Limb (tissue), 2 donors: ENCODE measurements at regions not wholly inside any gene's neighbourhood (a gene's known extent, or its start where the extent isn't known, plus 50 kb on each side); places are given as distances from the start of the nearest gene placed in this dataset.

ENCODE experiments used
- DNase-seq, 2 donors: peaks; one replicate each; pipeline ENCODE4 v3.0.0-alpha.2; 2016; ENCODE audit errors: extremely low spot score in 2 of 2

DNA sequence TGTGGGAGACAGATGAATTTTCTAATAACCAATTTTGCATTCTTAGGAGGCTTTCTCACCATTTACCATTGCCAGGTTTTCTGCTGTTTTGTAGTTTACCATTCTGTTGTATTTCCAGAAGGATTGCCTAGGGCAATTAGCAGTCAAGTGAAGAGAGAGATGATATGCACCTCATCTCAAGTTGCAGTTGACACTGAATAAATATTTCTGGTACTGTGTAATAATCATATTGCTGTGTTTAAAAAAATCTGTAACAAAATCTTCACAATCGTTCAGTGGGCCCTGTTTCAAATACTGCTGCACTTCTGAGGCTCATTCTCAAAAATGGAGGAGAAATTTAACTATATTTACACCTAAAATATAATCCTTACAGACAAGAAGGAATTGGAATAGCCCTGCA, 706.1 kb upstream of the PTPRD start:
- DNase-seq = no peak

GRCh38 chr9:11319538-11319937, 706.7 kb upstream of the PTPRD start:
- peak in 1 of 2 donors; percentile 34 for DNase-seq

GRCh38 chr9:11320989-11321388, 708.2 kb upstream of the PTPRD start:
- DNase-seq = no peak

DNA sequence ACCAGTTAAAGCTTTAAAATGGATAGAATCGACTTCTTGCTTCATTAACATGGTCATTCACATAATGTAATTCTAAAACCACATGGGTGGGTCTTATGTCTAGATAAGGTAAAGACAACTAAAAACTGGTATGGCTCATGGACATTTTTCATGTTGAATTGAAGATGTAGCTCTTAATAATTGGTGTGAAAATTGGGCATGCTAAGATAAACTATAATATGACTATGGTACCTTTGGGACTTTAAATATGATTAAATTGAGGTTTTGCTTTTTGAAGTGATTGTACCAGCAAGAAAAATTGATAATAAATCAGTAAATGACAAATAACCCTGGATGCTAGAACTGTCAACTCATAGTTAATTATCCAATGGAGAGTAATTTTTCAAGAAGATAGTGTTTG, 710.7 kb upstream of the PTPRD start:
- DNase-seq = no peak

GRCh38 chr9:11326231-11326630, 713.4 kb upstream of the PTPRD start:
- DNase-seq = no peak

DNA sequence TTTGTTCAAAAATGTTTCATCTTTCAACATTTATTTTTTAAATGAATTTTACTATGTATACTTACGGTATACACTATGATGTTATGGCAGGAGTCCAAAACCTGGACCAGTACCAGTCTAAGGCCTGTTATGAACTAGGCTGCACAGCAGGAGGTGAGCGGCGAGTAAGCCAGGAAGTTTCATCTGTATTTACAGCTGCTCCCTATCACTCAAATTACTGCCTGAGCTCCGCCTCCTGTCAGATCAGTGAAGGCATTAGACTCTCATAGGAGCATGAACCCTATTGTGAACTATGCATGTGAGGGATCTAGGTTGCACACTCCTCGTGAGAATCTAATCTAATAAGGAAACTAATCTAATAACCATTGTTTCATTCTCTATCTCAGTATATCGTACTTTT, 715.5 kb upstream of the PTPRD start:
- DNase-seq = no peak

- no peak for DNase-seq
Observed at GRCh38 chr9:11335011-11335410, 722.2 kb upstream of the PTPRD start.

- no peak for DNase-seq
Observed at GRCh38 chr9:11338130-11338529, 725.3 kb upstream of the PTPRD start.

GRCh38 chr9:11340654-11341053, 727.9 kb upstream of the PTPRD start:
- DNase-seq = no peak

GRCh38 chr9:11347437-11347836, 734.6 kb upstream of the PTPRD start:
- DNase-seq = no peak

GRCh38 chr9:11348366-11348765, 735.6 kb upstream of the PTPRD start:
- DNase-seq = no peak

GRCh38 chr9:11349187-11349586, 736.4 kb upstream of the PTPRD start:
- no peak for DNase-seq

DNA sequence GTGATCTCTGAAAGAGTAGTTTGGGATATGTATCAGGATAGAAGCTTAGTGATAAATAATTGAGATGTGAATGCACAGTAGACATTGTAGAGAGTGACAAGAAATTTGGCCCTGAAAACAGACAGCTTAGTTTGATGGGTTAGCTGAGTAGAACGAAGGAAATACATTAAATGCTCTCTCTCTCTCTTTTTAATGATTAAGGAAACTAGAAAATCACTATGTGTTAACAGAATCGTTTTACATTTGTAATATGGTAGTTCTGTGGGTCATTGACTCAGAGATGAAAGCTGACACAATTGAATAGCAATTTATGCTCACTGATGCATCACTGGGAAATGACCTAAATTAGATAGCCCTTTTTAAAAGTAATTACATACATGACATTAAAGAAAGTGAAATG, 739.8 kb upstream of the PTPRD start:
- no peak for DNase-seq

DNA sequence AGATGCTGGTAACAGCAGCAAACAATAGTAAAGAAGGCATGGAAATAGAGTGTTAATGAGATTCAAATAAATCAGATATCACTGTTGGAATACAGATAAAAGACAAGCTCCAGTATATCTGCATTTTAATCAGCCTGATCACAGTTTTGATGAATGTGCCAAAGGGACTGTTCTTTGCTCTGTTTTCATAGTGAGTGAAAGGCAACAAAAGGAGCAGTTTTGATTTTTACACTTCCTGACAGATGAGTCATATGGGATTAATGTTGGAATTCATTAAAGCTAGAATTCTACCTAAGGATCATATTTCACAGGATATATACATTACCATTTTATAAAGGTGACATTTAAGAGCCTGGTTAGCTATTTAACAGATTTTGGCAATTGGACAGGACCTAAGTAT, 743.3 kb upstream of the PTPRD start:
- DNase-seq = no peak

DNA sequence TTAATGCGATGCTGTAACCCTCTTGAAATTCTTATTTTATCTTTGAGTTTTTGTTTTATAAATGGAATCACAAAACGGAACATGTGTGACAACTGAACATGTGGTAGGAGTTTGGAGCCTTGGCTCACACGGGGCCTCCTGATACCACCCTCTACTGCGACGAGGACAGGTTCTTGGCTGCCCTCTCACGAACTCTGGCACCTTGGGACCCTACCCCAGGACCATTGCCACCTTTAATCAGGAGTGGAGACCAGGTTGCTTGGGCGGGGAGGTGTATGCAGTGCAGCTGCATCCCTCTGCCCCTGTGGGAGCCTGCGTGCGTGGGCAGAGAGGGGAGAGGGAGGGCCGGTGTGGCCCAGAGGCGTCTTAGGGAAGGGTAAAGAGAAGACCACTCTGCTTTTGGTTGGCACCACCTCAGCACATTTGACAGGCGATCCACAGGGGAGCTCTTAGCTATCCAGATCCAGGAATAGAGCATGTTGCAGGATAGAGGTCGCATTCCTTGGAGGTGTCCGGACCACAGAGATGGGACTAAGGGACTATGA, 753.9 kb upstream of the PTPRD start:
- no peak for DNase-seq

DNA sequence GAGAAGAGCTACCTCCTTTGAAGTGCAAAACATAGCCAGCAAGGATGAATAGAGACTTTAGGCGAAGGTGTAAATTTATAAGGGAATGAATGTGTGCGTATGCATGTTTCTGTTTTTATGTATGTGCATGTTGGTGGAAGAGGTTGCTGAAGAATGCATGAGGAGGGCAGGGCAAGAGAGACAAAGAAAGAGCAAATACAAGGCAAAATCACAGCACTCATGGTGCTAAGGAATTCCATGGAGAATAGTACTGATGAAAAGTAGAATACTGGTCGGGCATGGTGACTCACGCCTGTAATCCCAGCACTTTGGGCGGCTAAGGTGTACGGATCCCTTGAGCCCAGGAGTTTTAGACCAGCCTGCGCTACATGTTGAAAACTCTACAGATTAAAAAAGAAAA, 762.1 kb upstream of the PTPRD start:
- DNase-seq = no peak

DNA sequence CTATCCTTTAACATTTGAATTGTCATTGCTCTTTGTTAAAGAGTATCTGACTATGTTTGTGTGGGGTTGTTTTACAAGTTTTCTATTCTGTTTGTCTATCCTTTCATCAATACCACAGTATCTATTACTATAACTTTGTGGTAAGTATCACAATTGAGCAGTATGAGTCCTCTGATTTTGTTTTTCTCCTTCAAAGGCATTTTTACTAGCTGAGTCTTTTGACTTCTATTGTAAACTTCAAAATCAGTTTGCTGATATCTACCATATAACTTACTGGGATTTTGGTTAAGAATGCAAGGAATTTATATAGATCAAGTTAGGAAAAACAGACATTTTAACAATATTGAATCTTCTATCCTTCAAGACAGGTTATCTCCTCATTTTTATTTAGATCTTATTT, 789.8 kb upstream of the PTPRD start:
- no peak for DNase-seq

DNA sequence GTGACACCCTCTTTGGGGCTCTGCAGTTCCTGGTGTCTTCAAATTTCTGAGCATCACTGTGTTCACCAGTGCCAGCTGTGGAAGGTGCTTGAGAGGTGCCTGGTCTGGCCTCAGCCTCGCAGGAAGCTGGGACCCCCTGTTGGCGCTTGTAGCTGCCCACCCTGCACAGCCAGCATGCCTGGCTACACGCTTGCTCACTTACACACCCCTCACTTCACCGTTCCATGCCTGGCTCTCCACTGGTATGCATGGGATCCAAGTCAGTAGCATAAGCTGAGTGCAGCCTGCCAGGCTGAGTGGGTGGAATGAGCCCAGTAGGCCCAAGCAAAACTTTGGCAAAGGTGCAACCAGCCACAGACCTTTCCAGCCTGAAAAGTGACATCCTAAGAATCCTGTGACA, 801.4 kb upstream of the PTPRD start:
- no peak for DNase-seq

GRCh38 chr9:11417782-11418181, 805.0 kb upstream of the PTPRD start:
- DNase-seq = no peak

- no peak for DNase-seq
Observed at GRCh38 chr9:11431490-11431889, 818.7 kb upstream of the PTPRD start.

DNA sequence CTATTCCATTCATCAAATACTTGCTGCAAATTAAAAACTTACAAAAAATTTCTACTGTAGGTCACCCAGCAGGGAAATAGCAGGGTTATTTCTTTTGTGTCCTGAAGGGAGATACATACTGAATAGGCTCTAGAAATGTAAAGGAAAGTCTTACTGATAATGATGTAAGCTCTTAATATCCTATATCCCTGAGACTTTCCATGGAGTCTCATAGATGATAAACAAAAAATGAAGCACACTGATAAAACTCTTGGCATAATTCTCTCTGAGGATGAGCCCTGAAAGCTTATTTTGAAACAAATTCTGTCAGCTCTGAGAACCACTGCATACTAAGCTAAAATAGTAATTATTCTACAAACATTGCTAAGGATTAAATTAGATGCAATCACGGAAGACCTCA, 819.6 kb upstream of the PTPRD start:
- no peak for DNase-seq

GRCh38 chr9:11443631-11444030, 830.8 kb upstream of the PTPRD start:
- DNase-seq = no peak

DNA sequence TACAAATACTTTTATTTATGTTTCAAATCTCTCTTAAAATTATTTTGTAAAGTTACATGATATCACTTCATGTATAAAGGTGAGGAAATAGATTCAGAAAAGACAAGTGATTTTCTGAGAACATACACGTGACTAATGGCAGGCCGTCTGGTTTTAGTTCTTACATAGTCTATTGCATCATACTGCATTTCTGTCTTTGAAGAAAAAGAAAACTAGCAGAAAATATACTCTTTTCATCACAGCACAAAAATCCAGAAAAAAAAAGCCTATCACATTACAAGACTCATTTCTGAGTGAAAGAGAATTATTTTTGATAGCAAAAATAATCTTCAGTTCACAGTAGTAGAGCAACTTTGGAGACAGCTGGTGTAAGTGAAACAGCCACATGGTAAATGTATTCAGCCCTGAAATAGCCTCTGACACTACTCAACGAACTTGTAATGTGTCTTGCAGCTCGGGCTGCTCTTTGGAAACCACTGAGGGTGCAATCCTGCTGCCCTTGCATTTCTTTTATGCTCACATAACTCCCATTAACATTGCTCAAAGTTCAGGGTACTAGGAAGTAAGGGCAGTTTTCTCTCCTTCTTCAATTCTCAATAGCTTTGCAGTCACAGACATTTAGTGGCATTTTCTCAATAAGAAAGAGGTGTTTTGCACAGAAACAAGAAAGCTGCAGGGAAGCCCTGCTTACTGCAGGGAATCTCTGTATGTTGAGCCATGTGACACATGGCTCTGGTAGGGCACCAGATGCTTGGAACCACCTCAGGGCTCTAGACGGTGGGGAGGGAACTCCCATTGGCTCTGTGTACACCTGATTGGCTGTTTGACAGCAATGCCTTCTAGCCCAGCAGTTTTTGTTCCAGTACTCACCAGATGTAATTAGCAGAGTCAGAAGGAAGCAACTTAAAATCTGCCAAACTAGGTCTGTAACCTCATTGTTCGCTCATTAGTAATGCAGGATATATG, 845.3 kb upstream of the PTPRD start:
- DNase-seq = peak; percentile 22 to 36
